ENCODE measurements at regions not wholly inside any gene's neighbourhood (a gene's known extent, or its start where the extent isn't known, plus 50 kb on each side); places are given as distances from the start of the nearest gene placed in this dataset.

DNA sequence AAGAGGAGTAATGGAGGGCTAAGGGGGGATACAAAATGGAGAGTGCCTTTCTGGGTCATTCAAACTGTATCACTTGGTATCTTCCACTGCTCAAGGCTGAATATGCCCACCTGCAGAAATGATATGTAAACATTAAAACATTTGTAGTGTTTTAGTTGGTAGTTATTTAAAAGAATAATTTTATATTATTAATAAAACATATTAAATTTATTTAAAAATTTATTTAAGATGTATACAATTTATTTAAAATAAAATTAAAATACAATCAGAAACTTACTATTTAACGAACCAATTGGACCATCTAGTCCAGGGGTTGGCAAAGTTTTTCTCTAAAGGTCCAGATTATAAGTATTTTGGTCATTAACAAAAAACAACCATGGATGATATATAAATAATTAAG lies 308.5 kb downstream of the PLK2 start:
- DNase-seq (ENCODE audit: low read depth in 2 of 2) = no peak

DNA sequence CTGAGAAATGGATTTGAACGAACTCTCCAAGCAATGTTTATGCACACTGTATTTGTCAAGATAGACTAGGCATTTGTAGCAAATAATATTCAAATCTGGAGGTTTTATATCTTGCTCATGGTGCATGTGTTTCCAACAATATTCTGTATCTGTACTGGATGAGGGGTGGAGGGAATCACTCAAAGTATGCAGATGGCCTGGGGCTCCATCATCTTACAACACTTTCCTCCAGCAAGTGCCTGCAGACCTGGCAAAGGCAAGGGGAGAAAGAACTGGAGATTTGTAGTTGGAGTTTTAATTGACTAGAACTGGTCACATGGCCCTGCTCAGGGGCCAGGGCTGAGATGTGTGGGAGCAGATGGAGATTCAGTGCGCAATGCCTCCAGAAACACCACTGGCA lies 309.0 kb downstream of the PLK2 start:
- no peak for DNase-seq (ENCODE audit: low read depth in 2 of 2)

DNA sequence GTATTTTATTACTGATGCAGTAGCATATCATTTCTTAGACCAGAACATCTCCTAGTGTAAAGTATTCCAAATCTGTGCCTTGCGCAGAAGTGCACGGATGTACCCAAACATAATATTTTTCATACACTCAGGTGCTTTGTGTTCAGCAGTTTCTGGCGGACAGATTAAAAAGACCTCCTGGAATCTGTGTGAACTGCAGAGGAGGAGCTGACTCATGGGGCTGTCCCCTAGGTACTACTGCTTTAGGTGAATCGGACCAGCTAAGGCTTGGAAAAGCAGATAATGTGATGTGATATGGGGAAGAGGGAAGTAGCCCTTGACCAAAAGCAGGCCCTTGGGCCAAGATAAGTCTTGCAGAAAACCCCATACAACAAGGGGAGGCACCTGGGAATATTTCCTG lies 310.1 kb downstream of the PLK2 start:
- no peak for DNase-seq (ENCODE audit: low read depth in 2 of 2)

DNA sequence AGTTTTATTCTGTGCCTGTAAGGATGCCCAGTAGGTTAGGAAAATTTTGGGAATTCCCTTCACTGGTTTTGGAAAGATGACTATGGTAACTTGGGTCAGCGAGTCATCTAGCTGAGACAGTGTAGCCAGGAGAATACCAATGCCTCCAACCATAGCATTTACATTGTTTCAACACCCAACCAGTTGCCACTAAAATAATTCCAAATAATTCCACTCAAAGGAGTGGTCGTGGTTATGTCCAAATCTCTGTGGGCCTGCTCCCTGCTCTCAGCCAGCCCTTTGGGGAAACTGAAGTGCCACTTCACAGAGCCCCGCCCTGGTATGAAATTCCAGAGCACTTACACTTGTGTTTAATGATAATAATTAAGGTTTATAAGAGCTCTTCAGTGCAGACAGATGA lies 310.5 kb downstream of the PLK2 start:
- no peak for DNase-seq (ENCODE audit: low read depth in 2 of 2)

DNA sequence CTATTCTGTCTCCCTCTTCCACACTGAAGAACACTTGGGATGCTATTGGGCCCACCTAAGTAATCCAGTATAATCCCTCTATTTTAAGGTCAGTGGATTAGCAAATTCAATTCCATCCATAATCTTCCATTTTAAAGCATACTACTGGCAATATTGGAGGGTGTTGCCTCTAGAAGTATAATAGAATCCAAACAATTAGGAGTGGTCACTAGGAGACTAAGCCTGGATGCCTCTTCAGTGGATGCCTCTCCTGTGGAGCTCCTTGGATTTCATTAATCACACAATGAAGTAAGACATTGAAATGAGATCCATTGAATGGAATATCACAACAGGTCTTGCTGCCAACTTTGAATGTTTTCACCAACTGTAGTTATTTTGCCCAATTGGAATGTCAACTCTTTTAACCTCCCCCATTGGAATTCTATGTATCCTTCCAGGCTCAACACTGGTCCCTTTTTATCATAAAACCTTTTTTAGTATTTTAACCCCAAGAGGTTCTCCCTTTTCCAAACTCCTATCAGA lies 311.6 kb downstream of the PLK2 start:
- no peak for DNase-seq (ENCODE audit: low read depth in 2 of 2)

DNA sequence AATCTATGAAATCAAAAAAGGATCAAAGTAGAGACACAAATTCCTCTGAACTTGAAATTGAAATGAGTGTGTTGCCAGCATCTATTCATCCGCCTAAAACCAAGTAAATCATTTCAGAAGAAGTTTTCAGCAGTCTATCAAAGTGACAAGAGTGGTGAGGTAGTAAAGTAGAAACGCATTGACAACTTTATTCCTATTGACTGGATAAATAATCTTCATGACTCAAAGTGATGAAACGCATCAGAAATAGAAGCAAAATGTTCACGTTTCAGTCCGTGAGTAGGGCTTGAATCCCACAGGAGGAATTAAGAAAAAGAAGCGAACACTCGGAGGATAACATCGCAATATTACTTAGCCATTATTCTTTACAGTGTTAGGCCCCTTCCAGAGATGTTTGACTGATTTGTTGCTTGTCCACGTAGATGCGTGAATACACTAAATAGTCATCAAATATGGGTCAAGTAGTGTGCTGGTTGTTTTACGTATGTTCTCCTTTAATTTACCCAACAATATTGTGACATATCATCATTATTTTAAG lies 314.4 kb downstream of the PLK2 start:
- DNase-seq (ENCODE audit: low read depth in 2 of 2) = no peak

DNA sequence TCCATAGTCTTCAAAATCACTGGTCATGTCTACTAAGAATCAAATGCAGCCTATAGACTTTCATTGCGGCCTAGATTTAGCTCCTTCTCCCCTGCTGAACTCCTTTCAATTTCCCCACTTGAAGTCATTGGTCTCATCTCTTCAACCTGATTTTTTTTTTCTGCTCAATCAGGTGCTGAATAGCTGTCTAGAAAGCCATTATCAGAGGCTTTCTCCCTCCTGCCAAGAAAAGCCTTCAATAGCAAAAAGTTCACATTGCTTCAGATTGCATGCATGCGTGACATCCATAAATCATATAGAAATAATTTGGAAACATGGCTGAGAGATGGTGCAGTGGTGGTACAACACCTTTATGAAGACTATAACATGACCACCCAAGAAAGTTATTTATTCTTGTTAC lies 316.2 kb downstream of the PLK2 start:
- no peak for DNase-seq (ENCODE audit: low read depth in 2 of 2)

DNA sequence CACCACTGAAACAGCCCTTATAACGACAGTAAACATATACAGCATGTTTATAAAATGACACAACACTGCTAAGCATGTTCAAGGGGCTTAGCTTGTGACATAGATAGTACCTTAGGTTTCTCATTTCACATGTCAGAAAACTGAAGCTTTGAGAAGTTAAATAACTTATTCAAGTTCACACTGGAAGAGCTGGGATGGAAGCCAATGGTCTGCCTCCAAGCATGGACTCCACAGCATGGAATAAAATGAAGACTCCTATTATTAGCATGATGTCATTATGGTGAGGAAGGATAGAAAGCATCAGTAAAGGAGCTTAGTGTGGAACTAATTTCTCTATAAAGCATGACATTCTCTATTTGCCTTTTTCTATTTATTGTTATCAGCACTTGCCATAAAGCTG lies 316.7 kb downstream of the PLK2 start:
- DNase-seq (ENCODE audit: low read depth in 2 of 2) = no peak

DNA sequence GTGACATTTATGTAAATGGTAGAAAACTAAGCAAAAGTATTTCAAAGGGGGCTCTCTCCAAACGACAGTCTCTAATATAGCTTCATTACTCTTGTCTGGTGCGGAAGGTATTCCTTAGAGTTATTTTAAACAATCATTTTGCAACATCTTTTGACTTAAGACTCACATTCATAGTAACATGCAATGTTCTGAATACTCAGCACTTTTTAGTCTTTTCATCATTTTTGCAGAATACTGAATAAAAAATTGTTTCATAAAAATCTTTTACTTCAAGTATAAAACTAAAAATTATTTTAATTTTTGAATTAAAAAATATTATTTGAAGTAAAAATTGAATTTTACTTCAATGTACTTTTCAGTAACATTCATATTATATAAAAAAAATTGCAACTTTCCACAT lies 321.1 kb downstream of the PLK2 start:
- DNase-seq (ENCODE audit: low read depth in 2 of 2) = no peak

DNA sequence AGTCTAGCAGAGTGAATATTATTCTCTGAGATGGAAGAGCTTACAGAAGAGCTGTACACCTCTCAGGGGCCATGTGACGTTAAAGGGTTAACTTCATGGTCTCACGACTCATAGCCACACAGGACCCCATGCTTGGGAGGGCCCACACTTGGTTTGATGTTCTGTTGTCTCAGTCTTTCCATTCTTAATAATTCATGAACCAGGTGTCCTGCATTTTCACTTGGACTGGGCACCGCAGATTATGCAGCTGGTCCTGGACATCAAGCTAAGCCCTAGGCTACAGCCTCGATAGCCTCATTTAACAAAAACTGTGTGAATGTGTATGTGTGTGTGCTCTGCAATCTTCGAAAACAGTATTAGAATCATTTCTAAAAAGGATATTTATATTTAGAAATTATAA lies 323.5 kb downstream of the PLK2 start:
- no peak for DNase-seq (ENCODE audit: low read depth in 2 of 2)

DNA sequence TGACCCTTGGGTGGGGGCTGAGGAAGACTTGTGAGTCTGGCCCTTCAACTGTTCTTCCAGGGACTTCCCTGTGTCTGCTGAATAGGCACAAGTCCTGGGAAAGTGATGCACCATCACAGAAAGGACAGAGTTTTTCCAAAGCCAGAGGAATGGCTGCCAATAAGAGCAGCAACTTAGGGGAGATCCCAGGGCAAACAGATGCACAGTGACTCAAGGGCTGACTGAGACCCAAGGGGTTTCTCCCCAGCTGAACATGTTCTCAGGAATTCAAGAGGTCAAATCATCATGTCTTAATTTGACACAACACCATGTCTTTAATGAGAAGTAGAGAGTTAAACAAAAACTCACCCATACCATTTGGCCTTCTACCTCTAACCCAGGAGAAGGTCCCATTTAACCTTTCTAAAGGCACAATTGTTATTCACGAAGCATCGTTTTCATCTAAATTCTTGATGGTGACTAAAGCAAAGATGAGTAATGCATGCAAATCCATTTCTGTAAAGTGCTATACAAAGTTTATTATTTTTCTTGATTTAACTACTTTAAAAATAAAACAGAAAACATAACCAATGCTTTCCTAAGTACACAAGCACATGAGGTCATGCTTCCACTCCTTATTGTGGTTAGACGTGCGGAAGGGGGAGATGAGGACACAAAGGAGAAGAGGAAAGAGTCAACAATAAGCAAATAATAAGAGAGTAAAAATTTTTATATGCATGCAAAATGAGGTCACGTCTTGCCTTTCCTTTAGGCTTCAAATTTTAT lies 324.1 kb downstream of the PLK2 start:
- no peak for DNase-seq (ENCODE audit: low read depth in 2 of 2)

DNA sequence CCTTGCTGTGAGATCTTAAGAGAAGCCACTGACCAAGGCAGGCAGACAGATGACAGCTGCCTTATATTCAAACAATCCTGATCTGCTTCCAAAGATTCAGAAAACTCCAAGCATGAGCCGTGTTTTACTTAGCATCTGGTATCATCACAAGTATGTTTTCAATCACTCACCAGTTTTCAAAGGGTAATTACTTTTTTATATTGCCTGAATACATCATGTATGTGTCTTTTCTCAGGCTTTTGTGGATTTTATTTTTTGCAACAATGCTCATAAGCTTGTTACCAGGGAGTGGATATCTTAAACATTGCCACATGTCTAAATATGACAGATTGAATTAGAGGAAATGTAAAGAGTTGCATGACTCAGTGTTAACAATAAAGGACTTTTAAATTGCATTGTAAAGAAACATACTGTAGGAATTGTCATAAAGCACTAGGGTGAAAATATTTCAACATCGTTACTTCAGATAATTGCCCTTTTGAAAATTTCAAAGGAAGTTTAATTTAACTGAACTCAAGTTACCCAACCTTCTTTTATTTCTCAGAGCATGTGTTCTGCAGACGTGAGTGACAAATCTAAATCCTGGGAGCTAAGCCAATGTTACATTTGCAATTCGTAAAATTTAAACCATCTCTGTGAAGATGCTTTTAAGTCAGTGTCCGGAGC lies 326.1 kb downstream of the PLK2 start:
- no peak for DNase-seq (ENCODE audit: low read depth in 2 of 2)

DNA sequence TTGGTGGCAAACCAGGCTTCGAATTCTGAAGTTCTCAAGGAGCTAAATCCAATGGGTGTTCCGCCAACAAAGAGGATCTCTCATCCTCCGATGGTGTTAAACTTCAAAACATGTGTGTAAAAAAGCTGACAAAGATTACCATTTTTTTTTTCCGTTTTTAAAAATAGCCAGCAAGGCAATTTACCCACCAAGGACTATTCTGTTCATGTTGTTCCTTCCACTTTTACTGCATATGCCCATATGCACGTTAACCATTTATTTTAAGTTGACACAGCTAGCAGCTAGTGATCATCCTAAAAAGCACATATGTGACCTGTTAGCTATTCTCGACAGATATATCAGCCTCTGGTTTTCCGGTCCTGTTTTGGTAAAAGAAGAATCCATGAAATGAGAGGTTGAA lies 326.7 kb downstream of the PLK2 start:
- DNase-seq (ENCODE audit: low read depth in 2 of 2) = no peak

DNA sequence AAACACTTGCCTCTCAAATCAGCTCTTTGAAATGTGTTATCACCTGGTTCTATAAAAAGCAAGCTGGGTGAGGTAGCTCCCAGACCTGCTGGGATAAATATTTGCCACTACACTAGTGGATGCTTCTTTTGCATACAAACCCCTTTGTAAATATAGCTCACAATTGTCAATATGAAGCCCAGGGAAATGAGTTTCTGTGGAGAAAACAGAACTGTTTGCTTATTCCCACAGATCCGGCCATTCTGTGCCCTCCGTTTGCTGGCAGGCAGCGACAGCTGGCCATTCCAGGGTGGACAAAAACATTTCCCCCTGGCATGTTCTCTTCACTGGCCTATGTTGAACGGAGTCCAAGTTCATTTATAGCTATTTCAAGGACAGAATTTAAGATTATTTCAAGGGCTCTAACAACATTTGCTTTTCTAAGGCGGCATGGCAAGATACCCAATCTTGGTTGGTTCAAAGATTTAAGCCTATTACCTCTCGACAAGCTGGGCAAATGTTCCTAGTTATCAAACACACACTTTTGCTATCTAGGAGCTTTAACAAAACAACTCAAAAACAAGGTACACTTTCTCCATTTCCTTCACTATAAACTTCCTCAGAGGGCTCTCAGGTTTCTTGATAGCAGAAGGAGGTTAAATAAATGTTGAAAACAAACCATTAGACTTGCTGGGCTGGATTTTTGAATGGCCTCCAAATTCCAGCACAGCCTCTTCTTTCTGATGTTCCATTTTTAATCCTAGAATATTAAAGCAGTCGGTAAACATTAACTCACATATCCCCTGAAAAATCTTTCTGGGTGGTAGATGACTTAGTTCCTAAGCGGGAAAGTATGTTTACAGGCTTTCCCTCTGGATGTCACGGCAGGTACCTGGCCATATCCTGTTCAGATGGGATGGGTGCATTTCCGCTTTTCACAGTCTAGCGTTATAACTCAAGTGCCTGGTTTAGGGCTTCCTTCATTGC lies 332.3 kb downstream of the PLK2 start:
- no peak for DNase-seq (ENCODE audit: low read depth in 2 of 2)

DNA sequence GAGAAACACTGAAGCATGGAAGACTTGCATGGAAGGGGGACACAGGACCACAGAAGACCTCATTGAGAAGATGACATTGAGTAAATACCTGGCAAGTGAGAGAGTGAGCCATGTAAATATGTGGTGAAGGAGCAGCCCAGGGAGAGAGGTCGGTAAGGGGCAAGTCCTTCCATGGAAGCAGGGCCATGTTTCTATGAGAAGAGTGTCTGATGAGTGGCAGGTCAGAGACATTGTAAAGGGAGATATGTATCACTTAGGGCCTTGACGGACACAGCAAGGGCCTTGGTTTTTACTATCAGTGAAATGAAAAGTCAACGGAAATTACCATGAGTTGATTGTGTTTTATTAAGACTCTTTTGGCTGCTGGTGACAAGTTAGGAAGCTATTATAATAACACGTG lies 336.4 kb downstream of the PLK2 start:
- no peak for DNase-seq (ENCODE audit: low read depth in 2 of 2)

DNA sequence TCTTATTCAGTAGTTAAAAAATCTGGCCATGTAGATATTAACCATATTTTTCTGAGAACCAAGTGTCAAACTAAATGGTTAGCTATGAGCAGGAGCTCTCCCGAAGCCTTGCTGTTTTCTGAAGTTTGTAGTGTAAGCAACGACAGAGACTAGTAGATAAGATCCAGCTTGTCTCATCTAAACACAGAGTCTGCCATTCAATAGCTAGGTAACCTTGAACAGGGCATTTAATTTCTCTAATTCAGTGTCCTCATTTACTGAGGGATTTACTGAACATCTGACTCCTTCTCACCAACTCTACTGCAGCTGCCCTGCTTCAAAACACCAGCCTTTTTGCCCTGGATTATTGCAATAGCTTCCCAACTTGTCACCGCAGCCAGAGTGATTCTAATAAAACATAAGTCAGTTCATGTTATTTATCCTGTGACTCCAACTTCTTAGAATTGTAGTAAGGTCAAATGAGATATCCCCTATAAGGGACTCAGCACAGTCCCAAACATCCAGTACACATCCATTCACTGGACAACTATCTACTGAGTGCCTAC lies 337.0 kb downstream of the PLK2 start:
- DNase-seq (ENCODE audit: low read depth in 2 of 2) = no peak

DNA sequence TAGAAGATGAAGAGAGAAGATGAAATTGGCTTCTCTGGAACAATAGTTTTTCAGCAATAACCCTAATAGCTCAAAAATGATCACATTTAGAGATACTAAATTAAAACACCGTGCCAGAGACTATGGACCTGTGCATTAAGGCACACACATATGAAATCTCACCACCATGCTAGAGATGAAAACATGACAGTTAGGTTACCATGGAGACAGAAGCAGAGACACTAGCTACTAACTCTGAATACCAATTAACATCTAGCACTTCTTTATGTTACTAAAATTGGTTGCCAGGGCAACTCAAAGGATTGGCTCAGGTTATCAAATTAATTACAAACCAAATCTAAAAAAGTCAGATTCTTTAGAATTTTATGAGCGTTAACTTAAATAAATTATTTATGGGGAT lies 337.7 kb downstream of the PLK2 start:
- DNase-seq (ENCODE audit: low read depth in 2 of 2) = no peak

DNA sequence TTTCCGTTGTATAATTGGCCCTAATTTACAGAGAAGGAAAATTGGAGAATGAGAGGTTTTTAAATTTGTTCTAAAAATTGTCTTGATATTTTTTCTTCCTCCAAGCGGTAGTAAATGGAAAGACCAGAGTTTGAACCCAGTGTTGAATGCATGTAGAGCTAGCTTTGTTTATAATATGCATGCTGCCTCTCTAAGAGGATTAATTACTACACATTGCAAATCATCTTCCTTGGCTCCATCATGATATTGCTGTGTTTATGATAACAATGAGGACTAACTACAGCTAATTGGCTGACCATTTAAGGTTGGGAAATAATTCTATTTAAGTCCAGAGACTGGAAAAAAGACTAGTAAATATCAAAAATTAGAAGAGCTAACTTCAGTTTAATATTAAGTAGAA lies 338.5 kb downstream of the PLK2 start:
- no peak for DNase-seq (ENCODE audit: low read depth in 2 of 2)

DNA sequence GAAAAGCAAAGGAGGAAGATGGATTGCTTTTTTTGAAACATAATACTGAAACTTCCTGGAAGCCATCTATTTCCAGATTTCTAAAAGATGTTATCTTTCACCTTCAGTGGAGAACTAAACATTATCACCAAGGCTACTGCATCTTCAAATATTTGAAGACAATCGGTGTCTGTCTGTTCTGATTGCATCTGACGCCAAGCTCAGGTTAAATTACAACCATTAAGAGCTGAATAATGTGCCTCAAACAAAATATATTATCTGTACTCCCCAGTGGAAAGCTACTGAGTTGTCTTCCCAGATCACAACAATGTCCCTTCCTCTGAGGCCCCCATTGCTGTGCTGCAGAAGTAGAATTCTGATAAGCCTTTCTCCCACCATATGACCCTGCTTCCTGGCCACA lies 342.3 kb downstream of the PLK2 start:
- no peak for DNase-seq (ENCODE audit: low read depth in 2 of 2)

DNA sequence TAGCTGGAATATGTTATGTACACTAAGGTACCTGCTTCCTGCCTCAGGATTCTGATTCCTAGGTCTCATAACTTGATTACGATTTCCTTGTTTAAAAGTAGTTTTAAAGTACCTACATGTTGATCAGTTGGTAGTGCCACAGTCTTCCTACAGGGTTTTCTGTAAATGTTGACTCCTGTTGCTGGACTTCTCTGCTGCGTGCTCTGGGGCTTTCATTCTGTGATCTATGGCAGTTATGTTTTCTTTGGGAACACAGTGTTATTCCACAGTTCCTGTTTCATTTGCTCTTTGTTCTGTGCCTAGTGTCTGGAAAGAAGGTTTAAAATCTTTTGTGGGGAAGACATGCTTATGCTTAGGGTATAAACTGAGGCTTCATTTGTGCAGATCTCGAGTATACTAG lies 343.5 kb downstream of the PLK2 start:
- no peak for DNase-seq (ENCODE audit: low read depth in 2 of 2)

DNA sequence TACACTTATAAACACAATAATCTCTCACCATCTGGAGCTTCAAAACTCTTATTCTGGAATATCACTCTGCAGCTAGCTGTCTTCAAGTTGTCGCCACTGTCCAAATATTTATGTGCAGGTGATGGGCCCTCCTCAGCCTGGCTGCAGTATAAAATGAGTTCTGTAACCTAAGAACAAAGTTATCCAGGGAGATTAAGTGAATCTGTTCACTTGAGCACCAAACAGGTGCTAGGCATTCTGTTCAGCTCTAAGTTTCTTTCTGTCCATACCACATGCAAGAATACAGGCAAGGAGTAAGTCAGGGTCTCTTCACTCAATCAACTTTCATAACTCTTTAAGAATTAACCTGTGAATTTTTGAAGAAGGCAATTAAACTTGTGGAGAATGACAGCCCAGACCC lies 344.1 kb downstream of the PLK2 start:
- DNase-seq (ENCODE audit: low read depth in 2 of 2) = no peak

DNA sequence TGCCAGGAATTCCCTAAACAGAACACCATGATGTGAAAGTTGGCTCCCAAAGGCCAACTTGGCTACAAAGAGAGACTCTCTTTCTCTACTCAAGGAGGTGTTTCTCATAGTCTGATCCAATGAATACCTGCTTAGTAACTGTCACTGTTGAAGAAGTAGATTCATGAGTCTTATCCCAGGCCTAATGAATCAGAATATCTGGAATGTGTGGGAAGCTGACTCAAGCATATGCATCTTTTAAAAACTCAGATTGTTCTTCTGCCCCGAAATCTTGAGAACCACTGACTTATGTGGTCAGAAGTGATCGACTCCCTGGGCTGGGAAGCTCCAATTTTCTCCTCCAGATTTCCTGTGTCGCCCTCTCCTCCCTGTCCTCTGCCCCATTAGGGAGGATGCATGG lies 345.6 kb downstream of the PLK2 start:
- no peak for DNase-seq (ENCODE audit: low read depth in 2 of 2)

Data from stimulated activated CD4-positive, alpha-beta T cell treated with anti-CD3 and anti-CD28 coated beads, Interleukin-4, amount 100 ng/mL, for 48 hours (primary cell).